Peyer's patch (tissue), 4 donors: ENCODE measurements at regions not wholly inside any gene's neighbourhood (a gene's known extent, or its start where the extent isn't known, plus 50 kb on each side); places are given as distances from the start of the nearest gene placed in this dataset.

Experiments
- DNase-seq, 3 donors: peaks; one replicate each; pipeline ENCODE4 v3.0.0-alpha.2; 2017 to 2019
- H3K27ac ChIP-seq, 4 donors: fragments of 200-600 bp; sonication (generic); one replicate each; pipeline ENCODE4 v1.5.1; 2016 to 2019
- H3K27me3 ChIP-seq, 2 donors: fragments of 200-600 bp; sonication (generic); one replicate each; pipeline ENCODE4 v1.5.1; 2019
- H3K36me3 ChIP-seq, 3 donors: fragments of 200-600 bp; sonication (generic); one replicate each; pipeline ENCODE4 v1.5.1; 2016 to 2019
- H3K4me1 ChIP-seq, 4 donors: fragments of 200-600 bp; sonication (generic); one replicate each; pipeline ENCODE4 v1.5.1; 2016 to 2019
- H3K4me3 ChIP-seq, 4 donors: fragments of 200-600 bp; sonication (generic); 1 replicate in 3 of 4; 2 replicates in 1 of 4; pipeline ENCODE4 v1.5.1; 2016 to 2019; ENCODE audit warnings: mild to moderate bottlenecking in 1 of 4
- H3K9me3 ChIP-seq, 4 donors: fragments of 200-600 bp; sonication (generic); one replicate each; pipeline ENCODE4 v1.5.1; 2016 to 2019; ENCODE audit warnings: mild to moderate bottlenecking in 1 of 4
- POLR2A ChIP-seq, 2 donors: fragments of 450-650 bp; IDR thresholded peaks; one replicate each; pipeline ENCODE4 v1.5.1; 2017; ENCODE audit warnings: antibody characterized with exemption in 2 of 2, mild to moderate bottlenecking in 2 of 2, moderate library complexity in 2 of 2
- TF ChIP-seq, protein P1 (sequence below), 6 experiments: fragments of 450-650 bp in 4 of 6; fragments of 200-600 bp in 2 of 6; sonication (generic) in 1 of 6; IDR thresholded peaks; one replicate each; pipeline ENCODE4 v1.5.1; 2017 to 2019; ENCODE audit warnings: antibody characterized with exemption in 6 of 6, mild to moderate bottlenecking in 3 of 6, moderate library complexity in 1 of 6

DNA sequence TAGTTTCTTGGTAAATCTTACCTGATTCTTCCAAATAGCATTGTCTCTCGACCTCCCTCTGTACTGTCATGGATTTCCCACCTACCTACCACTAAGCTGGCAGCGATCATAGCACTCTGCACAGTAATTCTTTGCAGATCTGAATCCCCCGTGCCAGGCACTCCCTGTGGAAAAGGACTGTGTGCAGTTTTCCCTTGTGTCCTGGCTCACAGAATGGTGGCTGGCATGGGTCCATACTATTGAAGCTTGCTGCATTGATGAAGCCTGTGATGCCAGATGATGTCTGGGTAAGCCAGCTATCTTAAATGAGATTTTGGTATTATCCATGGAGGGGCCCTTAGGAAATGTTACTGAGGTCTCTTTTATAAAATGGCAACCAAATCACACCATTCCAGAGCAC is 135.7 kb downstream of the RPAP3 start:
- no peaks in the 10 kb centered on the region for H3K9me3 ChIP-seq
- DNase-seq: no peak
- H3K4me1 ChIP-seq: no peaks in the 10 kb centered on the region
- H3K36me3 ChIP-seq: no peaks in the 10 kb centered on the region
- H3K4me3 ChIP-seq: no peak overlapping the region
- no peaks in the 10 kb centered on the region for H3K27me3 ChIP-seq
- no peak for TF ChIP-seq POLR2A (IDR thresholded peaks at IDR 0.05)
- TF ChIP-seq, protein P1, sequence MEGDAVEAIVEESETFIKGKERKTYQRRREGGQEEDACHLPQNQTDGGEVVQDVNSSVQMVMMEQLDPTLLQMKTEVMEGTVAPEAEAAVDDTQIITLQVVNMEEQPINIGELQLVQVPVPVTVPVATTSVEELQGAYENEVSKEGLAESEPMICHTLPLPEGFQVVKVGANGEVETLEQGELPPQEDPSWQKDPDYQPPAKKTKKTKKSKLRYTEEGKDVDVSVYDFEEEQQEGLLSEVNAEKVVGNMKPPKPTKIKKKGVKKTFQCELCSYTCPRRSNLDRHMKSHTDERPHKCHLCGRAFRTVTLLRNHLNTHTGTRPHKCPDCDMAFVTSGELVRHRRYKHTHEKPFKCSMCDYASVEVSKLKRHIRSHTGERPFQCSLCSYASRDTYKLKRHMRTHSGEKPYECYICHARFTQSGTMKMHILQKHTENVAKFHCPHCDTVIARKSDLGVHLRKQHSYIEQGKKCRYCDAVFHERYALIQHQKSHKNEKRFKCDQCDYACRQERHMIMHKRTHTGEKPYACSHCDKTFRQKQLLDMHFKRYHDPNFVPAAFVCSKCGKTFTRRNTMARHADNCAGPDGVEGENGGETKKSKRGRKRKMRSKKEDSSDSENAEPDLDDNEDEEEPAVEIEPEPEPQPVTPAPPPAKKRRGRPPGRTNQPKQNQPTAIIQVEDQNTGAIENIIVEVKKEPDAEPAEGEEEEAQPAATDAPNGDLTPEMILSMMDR (IDR thresholded peaks at IDR 0.05): no peak
- H3K27ac ChIP-seq: no peak overlapping the region

DNA sequence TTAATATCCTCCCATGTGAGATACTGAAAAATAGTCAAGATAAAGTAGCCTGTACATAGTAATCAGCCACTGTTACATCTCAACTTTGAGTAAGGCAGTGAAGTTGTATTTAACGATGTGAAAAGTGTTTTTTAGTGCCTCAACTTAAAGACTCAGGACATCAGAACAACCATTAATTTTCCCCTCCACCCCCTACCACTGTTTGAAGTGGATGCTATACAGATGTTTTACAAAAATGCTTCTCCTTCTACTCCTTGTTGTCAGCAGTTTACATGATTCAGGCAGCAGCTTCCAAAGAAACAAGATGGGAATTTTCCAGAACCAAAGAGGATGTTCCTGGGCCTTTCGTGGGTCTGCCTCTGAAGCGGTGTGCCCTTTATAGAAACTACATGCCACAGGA is 143.6 kb downstream of the RPAP3 start:
- DNase-seq: no peak
- no peak for TF ChIP-seq POLR2A (IDR thresholded peaks at IDR 0.05)
- TF ChIP-seq, protein P1 (IDR thresholded peaks at IDR 0.05): no peak

DNA sequence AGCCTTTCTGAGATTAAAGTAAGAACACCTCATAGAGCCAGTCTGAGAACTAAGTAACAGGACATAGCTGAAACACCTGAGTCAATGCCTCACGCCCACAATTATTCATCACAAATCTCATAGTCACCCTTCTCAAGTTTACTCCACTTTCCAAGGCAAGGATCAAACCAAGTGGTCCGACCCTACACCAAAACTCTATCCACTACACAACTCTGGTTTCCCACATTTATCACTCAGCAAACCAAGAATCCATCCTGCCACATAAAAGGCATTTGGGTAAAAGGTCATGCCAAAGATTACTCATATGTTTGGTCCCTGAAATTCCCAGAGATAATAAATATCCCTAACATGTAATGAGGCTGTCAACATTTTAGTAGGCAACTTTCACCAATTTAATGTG is 144.1 kb downstream of the RPAP3 start:
- no peak overlapping the region for H3K27ac ChIP-seq

More for the DNA sequence above, 143.6 kb downstream of the RPAP3 start:
- Histone ChIP-seq H3K27ac (no peak overlapping the region), H3K4me1 (no peaks in the 10 kb centered on the region), H3K9me3 (no peaks in the 10 kb centered on the region), H3K36me3 (no peaks in the 10 kb centered on the region), H3K27me3 (no peaks in the 10 kb centered on the region), H3K4me3 (no peak overlapping the region)

DNA sequence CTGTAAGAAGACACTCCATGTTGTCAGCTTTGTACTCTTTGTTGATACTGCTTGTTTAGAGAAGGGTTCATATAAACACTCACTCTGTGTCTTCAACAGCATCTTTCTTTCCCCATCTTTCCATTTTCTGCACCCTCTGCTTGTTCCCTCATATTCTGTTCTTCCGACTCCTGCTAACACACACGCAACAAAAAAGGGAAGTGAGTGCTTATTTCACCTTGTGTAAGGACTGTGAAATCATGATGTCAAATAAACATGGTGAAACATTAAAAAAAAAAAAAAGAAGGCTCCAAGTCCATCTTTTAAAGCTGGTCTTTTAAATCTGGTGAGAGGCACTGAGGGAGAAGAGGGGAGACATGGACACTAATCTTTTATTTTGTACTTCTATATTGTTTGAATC is 145.4 kb downstream of the RPAP3 start:
- Histone ChIP-seq H3K36me3 (no peaks in the 10 kb centered on the region), H3K27ac (no peak overlapping the region), H3K27me3 (no peaks in the 10 kb centered on the region), H3K4me1 (no peaks in the 10 kb centered on the region), H3K4me3 (no peak overlapping the region), H3K9me3 (no peaks in the 10 kb centered on the region)
- no peak for DNase-seq
- TF ChIP-seq, protein P1 (IDR thresholded peaks at IDR 0.05): no peak

More for the DNA sequence above, 144.1 kb downstream of the RPAP3 start:
- TF ChIP-seq POLR2A (IDR thresholded peaks at IDR 0.05): no peak
- TF ChIP-seq, protein P1 (IDR thresholded peaks at IDR 0.05): no peak
- no peaks in the 10 kb centered on the region for H3K9me3 ChIP-seq
- H3K4me1 ChIP-seq: no peaks in the 10 kb centered on the region
- H3K36me3 ChIP-seq: no peaks in the 10 kb centered on the region
- no peak for DNase-seq
- no peak overlapping the region for H3K4me3 ChIP-seq
- H3K27me3 ChIP-seq: no peaks in the 10 kb centered on the region

DNA sequence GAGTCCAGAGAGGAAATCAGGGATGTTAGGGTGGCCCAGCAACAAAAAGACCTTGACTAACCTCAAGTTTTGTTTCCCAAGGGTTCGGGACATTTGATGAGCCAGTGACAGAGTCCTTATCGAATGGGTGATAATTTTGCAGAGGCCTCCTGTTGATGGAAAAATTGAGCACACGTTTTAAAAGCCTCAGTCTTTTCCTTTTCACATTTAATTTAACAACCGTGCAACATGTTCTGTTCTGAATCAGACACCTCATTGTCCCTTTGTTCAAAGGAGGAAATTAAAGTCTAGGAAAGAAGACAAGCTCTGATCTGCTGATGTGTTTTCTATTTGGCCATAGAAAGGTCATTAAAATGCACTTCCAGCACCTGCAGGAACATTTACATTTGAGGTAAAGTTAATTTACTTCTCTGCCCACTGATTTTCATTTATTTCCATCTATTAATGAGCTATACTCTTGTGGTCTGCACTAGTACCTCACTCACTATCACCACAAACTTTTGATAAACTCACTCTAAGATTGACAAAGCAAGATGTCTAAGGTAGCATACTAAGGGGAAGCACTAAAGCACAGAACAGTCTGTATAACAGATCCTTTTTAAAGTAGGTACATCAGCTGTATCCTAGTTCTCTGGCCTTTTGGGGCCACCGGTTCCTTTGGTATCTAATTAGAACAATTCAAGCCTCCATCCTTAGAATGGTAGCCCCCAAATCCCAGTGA is 147.0 kb downstream of the RPAP3 start:
- TF ChIP-seq, protein P1 (IDR thresholded peaks at IDR 0.05): no peak
- TF ChIP-seq POLR2A (IDR thresholded peaks at IDR 0.05): no peak
- H3K27ac ChIP-seq: no peak overlapping the region
- H3K4me1 ChIP-seq: no peaks in the 10 kb centered on the region

More for the DNA sequence above, 147.0 kb downstream of the RPAP3 start:
- DNase-seq: no peak
- Histone ChIP-seq H3K27me3 (no peaks in the 10 kb centered on the region), H3K4me3 (no peak overlapping the region), H3K36me3 (no peaks in the 10 kb centered on the region), H3K9me3 (no peaks in the 10 kb centered on the region)
